HCT116 (cell line): ENCODE measurements at regions not wholly inside any gene's neighbourhood (a gene's known extent, or its start where the extent isn't known, plus 50 kb on each side); places are given as distances from the start of the nearest gene placed in this dataset.

ENCODE experiments used
- ATAC-seq: fragments of 200-7000 bp; cut with Tn5 transposase; 2 replicates; pipeline ENCODE4 v1.9.1; 2020; ENCODE audit warnings: mild to moderate bottlenecking, moderate library complexity
- BruUV-seq: library from RNA; stranded (reverse); fragments of 400-500 nt; replicated peaks from 2 replicates; lab custom pipeline; 2021; lab: Mats Ljungman, UMichigan
- CTCF ChIA-PET: fragments of 300-600 bp; sonication (Branson Sonifier 250); formaldehyde crosslinking; loops from one replicate; lab custom pipeline; 2021; ENCODE audit warnings: antibody characterized with exemption; lab: Charles Lee
- POLR2A ChIA-PET: fragments of 300-600, 350-600 bp; sonication (Branson Sonifier 250); formaldehyde crosslinking; loops from one replicate; lab custom pipeline; 2021; ENCODE audit warnings: antibody characterized with exemption; lab: Charles Lee
- RAD21 ChIA-PET, 2 experiments: fragments of 300-600 bp; sonication (Branson Sonifier 250); formaldehyde crosslinking; loops; one replicate each; lab custom pipeline; 2023; ENCODE audit warnings: low total read pairs in 2 of 2; ENCODE audit not compliant: uncharacterized antibody in 2 of 2, unreplicated experiment in 2 of 2, low non-redundant PET in 1 of 2; lab: Charles Lee
- DNase-seq: peaks from one replicate; pipeline ENCODE4 v3.0.0-alpha.2; 2010; ENCODE audit warnings: low read depth, low spot score
- H2AFZ ChIP-seq: fragments of 200-600 bp; shearing (Covaris generic), sonication (generic); 2 replicates; pipeline ENCODE4 v1.6.1; 2017; ENCODE audit warnings: low read depth, mixed run types, mixed read lengths, antibody characterized with exemption, low read length; ENCODE audit not compliant: poor library complexity, severe bottlenecking
- H3K27ac ChIP-seq: 2 replicates; pipeline ENCODE4 v1.5.1; 2012; ENCODE audit warnings: low read depth, low read length
- H3K27me3 ChIP-seq: fragments of 200-600 bp; sonication (generic); 2 replicates; pipeline ENCODE4 v1.6.1; 2016; ENCODE audit warnings: mixed run types, low read length, mixed read lengths; ENCODE audit not compliant: insufficient read depth
- H3K36me3 ChIP-seq, 2 experiments: fragments of 200-500 bp in 1 of 2; fragments of 200-600 bp in 1 of 2; sonication (Bioruptor generic) in 1 of 2; sonication (generic) in 1 of 2; 2 replicates each; pipeline versions ENCODE4 v1.5.1 to v1.6.1; 2014 to 2016; ENCODE audit warnings: low read length in 2 of 2, inconsistent platforms in 1 of 2, mixed read lengths in 1 of 2, mixed run types in 1 of 2; ENCODE audit not compliant: insufficient read depth in 2 of 2, control insufficient read depth in 1 of 2
- H3K4me1 ChIP-seq, 2 experiments: fragments of 200-600 bp in 1 of 2; sonication (generic) in 1 of 2; 2 replicates each; pipeline versions ENCODE4 v1.5.1 to v1.6.1; 2012 to 2017; ENCODE audit warnings: low read length in 2 of 2, inconsistent platforms in 1 of 2, mild to moderate bottlenecking in 1 of 2, mixed read lengths in 1 of 2, mixed run types in 1 of 2, moderate library complexity in 1 of 2; ENCODE audit not compliant: insufficient read depth in 2 of 2, control insufficient read depth in 1 of 2
- H3K4me2 ChIP-seq: fragments of 200-600 bp; sonication (generic); 2 replicates; pipeline ENCODE4 v1.6.1; 2017; ENCODE audit warnings: mixed run types, low read length, mixed read lengths
- H3K4me3 ChIP-seq, 2 experiments: fragments of 200-600 bp in 1 of 2; sonication (generic) in 1 of 2; replicated peaks in 1 of 2; 2 replicates each; pipeline ENCODE4 v1.5.1; 2011 to 2016; ENCODE audit warnings: low read length in 2 of 2, control low read depth in 1 of 2, low read depth in 1 of 2, mild to moderate bottlenecking in 1 of 2, mixed read lengths in 1 of 2, mixed run types in 1 of 2
- H3K79me2 ChIP-seq: fragments of 200-600 bp; sonication (generic); 2 replicates; pipeline ENCODE4 v1.6.1; 2017; ENCODE audit warnings: mild to moderate bottlenecking, mixed run types, low read length, moderate library complexity, mixed read lengths; ENCODE audit not compliant: insufficient read depth
- H3K9ac ChIP-seq: fragments of 200-600 bp; sonication (generic); 2 replicates; pipeline ENCODE4 v1.6.1; 2016; ENCODE audit warnings: low read length, mixed read lengths
- H3K9me2 ChIP-seq: fragments of 200-600 bp; sonication (generic), shearing (Covaris generic); 2 replicates; pipeline ENCODE4 v1.6.1; 2017; ENCODE audit warnings: mixed run types, mild to moderate bottlenecking, moderate library complexity; ENCODE audit not compliant: insufficient read depth
- H3K9me3 ChIP-seq, 2 experiments: fragments of 200-500 bp in 1 of 2; fragments of 200-600 bp in 1 of 2; sonication (Bioruptor generic) in 1 of 2; sonication (generic) in 1 of 2; 2 replicates each; pipeline ENCODE4 v1.6.1; 2014 to 2017; ENCODE audit warnings: low read length in 2 of 2, mixed read lengths in 2 of 2, inconsistent platforms in 1 of 2, low read depth in 1 of 2, mild to moderate bottlenecking in 1 of 2, mixed run types in 1 of 2, moderate library complexity in 1 of 2; ENCODE audit not compliant: control insufficient read depth in 1 of 2, insufficient read depth in 1 of 2
- H4K20me1 ChIP-seq: fragments of 200-600 bp; sonication (generic), shearing (Covaris generic); 2 replicates; pipeline ENCODE4 v1.6.1; 2017; ENCODE audit warnings: mixed run types, mild to moderate bottlenecking, moderate library complexity; ENCODE audit not compliant: insufficient read depth
- CBX3 ChIP-seq: IDR thresholded peaks from 2 replicates; pipeline ENCODE4 v1.6.1; 2012; ENCODE audit warnings: low read depth
- CTCF ChIP-seq, 3 experiments: fragments of 200-600 bp in 1 of 3; sonication (generic) in 1 of 3; IDR thresholded peaks in 2 of 3; conservative IDR thresholded peaks in 1 of 3; 2 replicates each; pipeline ENCODE4 v1.5.1; 2012 to 2017; ENCODE audit warnings: low read depth in 2 of 3, low read length in 2 of 3, antibody characterized with exemption in 1 of 3, borderline replicate concordance in 1 of 3, control low read depth in 1 of 3, mild to moderate bottlenecking in 1 of 3, mixed read lengths in 1 of 3, mixed run types in 1 of 3, moderate library complexity in 1 of 3; ENCODE audit not compliant: insufficient read depth in 1 of 3
- EGR1 ChIP-seq: IDR thresholded peaks from 2 replicates; pipeline ENCODE4 v1.6.1; 2012; ENCODE audit warnings: low read depth
- ELF1 ChIP-seq: IDR thresholded peaks from 2 replicates; pipeline ENCODE4 v1.6.1; 2012; ENCODE audit warnings: low read depth, borderline replicate concordance
- JUND ChIP-seq: IDR thresholded peaks from 2 replicates; pipeline ENCODE4 v1.6.1; 2012
- MAX ChIP-seq: IDR thresholded peaks from 2 replicates; pipeline ENCODE4 v1.6.1; 2012
- RAD21 ChIP-seq: IDR thresholded peaks from 2 replicates; pipeline ENCODE4 v1.6.1; 2012; ENCODE audit warnings: low read depth, mild to moderate bottlenecking
- TCF7L2 ChIP-seq: IDR thresholded peaks from 2 replicates; pipeline ENCODE4 v1.7.0; 2011; ENCODE audit warnings: borderline replicate concordance, inconsistent platforms; ENCODE audit not compliant: insufficient read depth, insufficient read length; ENCODE audit errors: extremely low read depth
- YY1 ChIP-seq: IDR thresholded peaks from 2 replicates; pipeline ENCODE4 v1.6.1; 2011; ENCODE audit warnings: low read length, low read depth, moderate library complexity, mild to moderate bottlenecking; ENCODE audit not compliant: insufficient replicate concordance; ENCODE audit errors: extremely low read depth
- ZBTB33 ChIP-seq: IDR thresholded peaks from 2 replicates; pipeline ENCODE4 v1.6.1; 2011; ENCODE audit warnings: mild to moderate bottlenecking, low read length, moderate library complexity; ENCODE audit not compliant: insufficient replicate concordance; ENCODE audit errors: extremely low read depth
- intact Hi-C: fragments of 100-400 bp; cut with micrococcal nuclease; formaldehyde crosslinking; loops from 2 replicates; pipeline ENCODE4 v1.10.0; 2022

- CTCF ChIA-PET, result no interaction called here
- RAD21 ChIA-PET, result no interaction called here
- H3K4me3 ChIP-seq, result no peak overlapping the region
- POLR2A ChIA-PET, result no interaction called here
- H3K9ac ChIP-seq, result no peak overlapping the region
- no peaks in the 10 kb centered on the region for H3K79me2 ChIP-seq
- H3K4me1 ChIP-seq, result peaks cover 0 to 7% of the 10 kb centered on the region in 2 experiments; a peak in 1 of 4 replicates
- ATAC-seq (no peak), DNase-seq (no peak)
- no peak overlapping the region for H3K4me2 ChIP-seq
- H2AFZ ChIP-seq, result no peak overlapping the region
- BruUV-seq, result no TSS peak
- intact Hi-C loops, result no loop called here
- H3K9me2 ChIP-seq, result no peaks in the 10 kb centered on the region
- no peaks in the 10 kb centered on the region for H3K27me3 ChIP-seq
- no peaks in the 10 kb centered on the region for H3K36me3 ChIP-seq
- H3K9me3 ChIP-seq, result no peaks in the 10 kb centered on the region
- no peak overlapping the region for H3K27ac ChIP-seq
- TF ChIP-seq RAD21, result no peak
- TF ChIP-seq YY1, result no peak
- TF ChIP-seq JUND, result no peak
- TF ChIP-seq MAX, result no peak
- TF ChIP-seq CBX3, result no peak
- no peak for TF ChIP-seq ZBTB33
- no peak for TF ChIP-seq CTCF (IDR thresholded peaks at IDR 0.05 in 2 of 3, conservative IDR thresholded peaks at IDR 0.05 in 1 of 3; ENCODE audit: borderline replicate concordance in 1 of 3, insufficient read depth in 1 of 3, low read depth in 2 of 3, low read length in 2 of 3)
- TF ChIP-seq EGR1, result no peak
- TF ChIP-seq ELF1, result no peak
- TF ChIP-seq TCF7L2, result no peak
- TF ChIP-seq, all 23 proteins: peak for 0
- H4K20me1 ChIP-seq, result no peaks in the 10 kb centered on the region
Measured at GRCh38 chr2:45124456-45124855, 115.2 kb upstream of the SIX2 start.
